Mammary epithelial cell (primary cell): ENCODE measurements at regions not wholly inside any gene's neighbourhood (a gene's known extent, or its start where the extent isn't known, plus 50 kb on each side); places are given as distances from the start of the nearest gene placed in this dataset.

Experiments
- CTCF ChIP-seq, 2 donors: IDR thresholded peaks in 1 of 2; conservative IDR thresholded peaks in 1 of 2; 2 replicates each; pipeline ENCODE4 v1.5.1; 2011 to 2012; ENCODE audit warnings: inconsistent platforms in 2 of 2, low read length in 2 of 2, mild to moderate bottlenecking in 2 of 2, control low read depth in 1 of 2, low read depth in 1 of 2; ENCODE audit not compliant: insufficient read depth in 1 of 2; ENCODE audit errors: extremely low read depth in 1 of 2
- EZH2 ChIP-seq: IDR thresholded peaks from 2 replicates; pipeline ENCODE4 v1.6.1; 2012; ENCODE audit warnings: low read length, inconsistent platforms, borderline replicate concordance

DNA sequence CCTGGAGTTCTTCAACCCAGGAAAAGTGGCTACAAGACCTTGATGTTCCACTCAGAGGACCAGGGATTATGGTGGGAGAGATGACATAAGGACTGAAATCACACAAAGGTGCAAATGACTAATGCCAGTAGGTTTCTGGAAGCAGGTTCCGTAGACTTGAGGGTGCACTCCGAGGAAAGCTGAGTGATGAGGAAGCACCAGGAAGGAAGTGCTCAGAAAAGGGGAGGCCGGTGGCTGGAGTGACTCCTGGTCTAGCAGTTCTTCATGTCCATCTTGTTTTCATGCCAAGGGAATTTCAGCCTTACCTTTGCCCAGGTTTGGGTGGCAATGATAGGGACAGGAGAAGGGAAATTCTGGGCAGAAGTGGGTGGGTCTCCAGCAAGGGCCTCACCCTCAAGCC is 74.5 kb downstream of the TMEM17 start:
- no peak for TF ChIP-seq CTCF (conservative IDR thresholded peaks at IDR 0.05 in 1 of 2, IDR thresholded peaks at IDR 0.05 in 1 of 2; ENCODE audit: extremely low read depth in 1 of 2, insufficient read depth in 1 of 2, low read depth in 1 of 2, low read length in 2 of 2)
- no peak for TF ChIP-seq EZH2
